IMR-90 (cell line): ENCODE measurements at regions not wholly inside any gene's neighbourhood (a gene's known extent, or its start where the extent isn't known, plus 50 kb on each side); places are given as distances from the start of the nearest gene placed in this dataset.

Experiments used
- ATAC-seq: fragments of 200-7000 bp; cut with Tn5 transposase; 2 replicates; pipeline ENCODE4 v1.9.1; 2020; ENCODE audit warnings: low read depth, mild to moderate bottlenecking, moderate library complexity
- BruUV-seq: library from RNA; stranded (reverse); fragments of 400-500 nt; replicated peaks from 2 replicates; lab custom pipeline; 2021; lab: Mats Ljungman, UMichigan
- CTCF ChIA-PET: fragments of 300-600 bp; formaldehyde crosslinking; extraction: SDS; loops from one replicate; lab custom pipeline; 2021; ENCODE audit warnings: antibody characterized with exemption; lab: Yijun Ruan, JAX
- POLR2A ChIA-PET: fragments of 300-600 bp; sonication (Branson Sonifier 250); formaldehyde crosslinking; loops from one replicate; lab custom pipeline; 2022; ENCODE audit warnings: antibody characterized with exemption; ENCODE audit not compliant: unreplicated experiment; lab: Charles Lee
- DNase-seq: peaks from one replicate; pipeline ENCODE4 v3.0.0; 2013
- H2AFZ ChIP-seq: replicated peaks from 2 replicates; pipeline ENCODE3; 2013; ENCODE audit warnings: low read length, mild to moderate bottlenecking; ENCODE audit not compliant: poor library complexity
- H2AK5ac ChIP-seq: 2 replicates; pipeline ENCODE4 v1.6.1; 2013; ENCODE audit warnings: low read depth, low read length, inconsistent platforms
- H2AK9ac ChIP-seq: replicated peaks from 2 replicates; pipeline ENCODE3; 2013; ENCODE audit warnings: mild to moderate bottlenecking, low read depth, low read length, moderate library complexity; ENCODE audit not compliant: poor library complexity
- H2BK120ac ChIP-seq: 2 replicates; pipeline ENCODE4 v1.6.1; 2013; ENCODE audit warnings: low read depth, low read length, inconsistent platforms
- H2BK15ac ChIP-seq: 3 replicates; pipeline ENCODE4 v1.6.1; 2013; ENCODE audit warnings: low read depth, low read length, inconsistent platforms
- H2BK20ac ChIP-seq: 2 replicates; pipeline ENCODE4 v1.6.1; 2013; ENCODE audit warnings: low read depth, mild to moderate bottlenecking, inconsistent platforms, low read length, moderate library complexity
- H2BK5ac ChIP-seq: 2 replicates; pipeline ENCODE4 v1.6.1; 2013; ENCODE audit warnings: mild to moderate bottlenecking, low read depth, low read length, inconsistent platforms; ENCODE audit not compliant: poor library complexity, severe bottlenecking
- H3K14ac ChIP-seq: replicated peaks from 2 replicates; pipeline ENCODE4 v1.6.1; 2013; ENCODE audit warnings: low read depth, low read length, inconsistent platforms
- H3K18ac ChIP-seq: 2 replicates; pipeline ENCODE4 v1.6.1; 2013; ENCODE audit warnings: low read depth, low read length, control low read depth
- H3K23ac ChIP-seq: 2 replicates; pipeline ENCODE4 v1.6.1; 2013; ENCODE audit warnings: low read depth, low read length, inconsistent platforms
- H3K27ac ChIP-seq: 2 replicates; pipeline ENCODE4 v1.5.1; 2013; ENCODE audit warnings: mild to moderate bottlenecking, control low read depth, low read length; ENCODE audit not compliant: insufficient read depth
- H3K27me3 ChIP-seq: 2 replicates; pipeline ENCODE4 v1.6.1; 2013; ENCODE audit warnings: low read length; ENCODE audit not compliant: control insufficient read depth, insufficient read depth
- H3K36me3 ChIP-seq: 2 replicates; pipeline ENCODE4 v1.6.1; 2013; ENCODE audit warnings: low read length, mixed read lengths; ENCODE audit not compliant: control insufficient read depth, insufficient read depth
- H3K4ac ChIP-seq: 2 replicates; pipeline ENCODE4 v1.6.1; 2013; ENCODE audit warnings: low read depth, low read length, inconsistent platforms
- H3K4me1 ChIP-seq: 2 replicates; pipeline ENCODE4 v1.6.1; 2013; ENCODE audit warnings: low read length, mixed read lengths; ENCODE audit not compliant: control insufficient read depth, insufficient read depth
- H3K4me2 ChIP-seq: 2 replicates; pipeline ENCODE4 v1.6.1; 2013; ENCODE audit warnings: low read depth, mild to moderate bottlenecking, control low read depth, low read length, moderate library complexity
- H3K4me3 ChIP-seq: 2 replicates; pipeline ENCODE4 v1.5.1; 2013; ENCODE audit warnings: low read depth, mild to moderate bottlenecking, control low read depth, low read length, moderate library complexity; ENCODE audit not compliant: insufficient read depth
- H3K56ac ChIP-seq: 2 replicates; pipeline ENCODE4 v1.6.1; 2013; ENCODE audit warnings: low read length, inconsistent platforms; ENCODE audit not compliant: insufficient read depth; ENCODE audit errors: extremely low read depth
- H3K79me1 ChIP-seq, 2 experiments: 2 replicates each; pipeline ENCODE4 v1.6.1; 2013; ENCODE audit warnings: low read length in 2 of 2, inconsistent platforms in 1 of 2, low read depth in 1 of 2
- H3K9ac ChIP-seq: 2 replicates; pipeline ENCODE4 v1.6.1; 2013; ENCODE audit warnings: low read depth, low read length, control low read depth
- H3K9me1 ChIP-seq: 2 replicates; pipeline ENCODE4 v1.6.1; 2013; ENCODE audit warnings: low read length, inconsistent platforms; ENCODE audit not compliant: insufficient read depth
- H3K9me3 ChIP-seq: 2 replicates; pipeline ENCODE4 v1.6.1; 2013; ENCODE audit warnings: low read length; ENCODE audit not compliant: control insufficient read depth, insufficient read depth
- H4K20me1 ChIP-seq: 2 replicates; pipeline ENCODE4 v1.6.1; 2013; ENCODE audit warnings: low read length, inconsistent platforms; ENCODE audit not compliant: insufficient read depth
- H4K5ac ChIP-seq: 2 replicates; pipeline ENCODE4 v1.6.1; 2013; ENCODE audit warnings: mild to moderate bottlenecking, low read depth, low read length, control low read depth
- H4K8ac ChIP-seq, 2 experiments: 2 replicates each; pipeline ENCODE4 v1.6.1; 2013; ENCODE audit warnings: low read depth in 2 of 2, low read length in 2 of 2, control low read depth in 1 of 2, inconsistent platforms in 1 of 2
- H4K91ac ChIP-seq: 2 replicates; pipeline ENCODE4 v1.6.1; 2013; ENCODE audit warnings: low read depth, low read length, inconsistent platforms; ENCODE audit not compliant: insufficient read depth
- BHLHE40 ChIP-seq: fragments of 150-350 bp; IDR thresholded peaks from 2 replicates; pipeline ENCODE4 v1.6.1; 2016; ENCODE audit warnings: mild to moderate bottlenecking, low read depth, low read length
- CHD1 ChIP-seq: IDR thresholded peaks from 2 replicates; pipeline ENCODE4 v1.6.1; 2012; ENCODE audit warnings: low read depth, low read length, improper control_type of control experiment
- ELK1 ChIP-seq: fragments of 150-350 bp; IDR thresholded peaks from 2 replicates; pipeline ENCODE4 v1.6.1; 2016; ENCODE audit warnings: low read depth, mild to moderate bottlenecking, low read length, moderate library complexity, borderline replicate concordance
- FOS ChIP-seq: fragments of 150-350 bp; IDR thresholded peaks from 2 replicates; pipeline ENCODE4 v1.6.1; 2016; ENCODE audit warnings: low read depth, low read length
- MAFK ChIP-seq: IDR thresholded peaks from 2 replicates; pipeline ENCODE4 v1.6.1; 2012; ENCODE audit warnings: low read depth, low read length, improper control_type of control experiment
- MAZ ChIP-seq: IDR thresholded peaks from 2 replicates; pipeline ENCODE4 v1.6.1; 2012; ENCODE audit warnings: low read depth, mild to moderate bottlenecking, low read length, improper control_type of control experiment, moderate library complexity, borderline replicate concordance
- MXI1 ChIP-seq: IDR thresholded peaks from 2 replicates; pipeline ENCODE4 v1.6.1; 2012; ENCODE audit warnings: low read depth, mild to moderate bottlenecking, low read length, moderate library complexity, borderline replicate concordance
- NFE2L2 ChIP-seq: fragments of 150-350 bp; IDR thresholded peaks from 2 replicates; pipeline ENCODE4 v1.6.1; 2016; ENCODE audit warnings: low read depth, mild to moderate bottlenecking, low read length
- POLR2A ChIP-seq: IDR thresholded peaks from 2 replicates; pipeline ENCODE4 v1.6.1; 2012; ENCODE audit warnings: mild to moderate bottlenecking, low read depth, low read length
- RCOR1 ChIP-seq: IDR thresholded peaks from 2 replicates; pipeline ENCODE4 v1.6.1; 2012; ENCODE audit warnings: mild to moderate bottlenecking, low read length, improper control_type of control experiment; ENCODE audit not compliant: insufficient replicate concordance
- RFX5 ChIP-seq: IDR thresholded peaks from 2 replicates; pipeline ENCODE4 v1.8.0; 2012; ENCODE audit warnings: low read depth, mild to moderate bottlenecking, low read length, moderate library complexity
- SMC3 ChIP-seq: fragments of 150-350 bp; IDR thresholded peaks from 2 replicates; pipeline ENCODE4 v1.6.1; 2016; ENCODE audit warnings: low read depth, mild to moderate bottlenecking, antibody characterized with exemption, low read length, moderate library complexity
- WGBS, 2 experiments: methylation state at CpG; one replicate each; pipeline versions ENCODE4 v1.1.5 to v1.1.7; 2013; ENCODE audit warnings: missing lambda C conversion rate in 2 of 2; ENCODE audit not compliant: insufficient read length in 1 of 2; ENCODE audit errors: extremely low coverage in 2 of 2; 5-methylcytosine and 5-hydroxymethylcytosine counted together
- dilution Hi-C: fragments of 300-500 bp; cut with HindIII; formaldehyde crosslinking; loops from one replicate; pipeline ENCODE4 v1.14.3; 2018; ENCODE audit warnings: low sequenced_read_pairs; ENCODE audit not compliant: unreplicated experiment
- in situ Hi-C: fragments of 300-500 bp; cut with MboI; formaldehyde crosslinking; loops from 3 replicates; pipeline ENCODE4 v1.14.3; 2019; ENCODE audit warnings: low sequenced_read_pairs, inconsistent platforms, mixed read lengths
- intact Hi-C: fragments of 100-400 bp; cut with micrococcal nuclease; formaldehyde crosslinking; loops from 2 replicates; pipeline ENCODE4 v1.10.0; 2022
- TF ChIP-seq, protein P1 (sequence below): conservative IDR thresholded peaks from 2 replicates; pipeline ENCODE4 v1.5.1; 2012; ENCODE audit warnings: mild to moderate bottlenecking, low read depth, low read length, improper control_type of control experiment
- TF ChIP-seq, protein P2 (sequence below): fragments of 150-350 bp; IDR thresholded peaks from 2 replicates; pipeline ENCODE4 v1.6.1; 2017; ENCODE audit warnings: mild to moderate bottlenecking, antibody characterized with exemption, low read length, low read depth

DNA sequence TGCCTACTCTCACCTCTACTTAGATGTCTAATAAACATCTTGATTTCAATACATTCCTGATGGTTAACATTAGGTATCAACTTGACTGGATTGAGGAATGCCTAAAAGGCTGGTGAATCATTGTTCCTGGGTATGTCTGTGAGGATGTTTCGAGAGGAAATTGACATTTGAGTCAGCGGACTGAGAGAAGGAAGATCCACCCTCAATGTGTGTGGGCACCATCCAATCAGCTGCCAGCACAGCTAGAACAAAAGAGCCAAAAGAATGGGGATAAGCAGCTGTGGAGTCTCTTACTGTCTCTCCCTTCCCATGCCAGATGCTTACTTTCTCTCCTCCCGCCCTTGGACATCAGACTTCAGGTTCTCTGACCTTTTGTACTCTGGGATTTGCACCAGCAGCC, 128.6 kb upstream of the HS3ST5 start:
- Histone ChIP-seq H3K4ac (no peak overlapping the region), H2AFZ (no peak overlapping the region), H2BK5ac (no peak overlapping the region), H3K27me3 (no peaks in the 10 kb centered on the region), H4K8ac (no peak overlapping the region), H3K9ac (no peak overlapping the region), H3K14ac (no peak overlapping the region), H3K4me1 (no peaks in the 10 kb centered on the region), H3K9me3 (no peaks in the 10 kb centered on the region), H3K4me2 (no peak overlapping the region), H3K9me1 (no peaks in the 10 kb centered on the region), H3K79me1 (no peaks in the 10 kb centered on the region), H2AK9ac (no peak overlapping the region), H4K5ac (no peak overlapping the region), H3K36me3 (no peaks in the 10 kb centered on the region), H3K18ac (no peak overlapping the region), H2AK5ac (no peak overlapping the region), H3K27ac (no peak overlapping the region), H2BK15ac (no peak overlapping the region), H2BK120ac (no peak overlapping the region), H4K91ac (no peak overlapping the region), H2BK20ac (no peak overlapping the region), H3K56ac (no peak overlapping the region), H4K20me1 (no peaks in the 10 kb centered on the region), H3K23ac (no peak overlapping the region), H3K4me3 (no peak overlapping the region)
- CTCF ChIA-PET = no interaction called here
- in situ Hi-C loops = no loop called here
- POLR2A ChIA-PET = no interaction called here
- BruUV-seq = no TSS peak
- DNase-seq (no peak), ATAC-seq (no peak)
- intact Hi-C loops = no loop called here
- TF ChIP-seq MAFK (no peak), RFX5 (no peak), SMC3 (no peak), BHLHE40 (no peak), MAZ (no peak), MXI1 (no peak), FOS (no peak), NFE2L2 (no peak), CHD1 (no peak), RCOR1 (no peak), ELK1 (no peak), POLR2A (no peak)
- TF ChIP-seq, protein P1, sequence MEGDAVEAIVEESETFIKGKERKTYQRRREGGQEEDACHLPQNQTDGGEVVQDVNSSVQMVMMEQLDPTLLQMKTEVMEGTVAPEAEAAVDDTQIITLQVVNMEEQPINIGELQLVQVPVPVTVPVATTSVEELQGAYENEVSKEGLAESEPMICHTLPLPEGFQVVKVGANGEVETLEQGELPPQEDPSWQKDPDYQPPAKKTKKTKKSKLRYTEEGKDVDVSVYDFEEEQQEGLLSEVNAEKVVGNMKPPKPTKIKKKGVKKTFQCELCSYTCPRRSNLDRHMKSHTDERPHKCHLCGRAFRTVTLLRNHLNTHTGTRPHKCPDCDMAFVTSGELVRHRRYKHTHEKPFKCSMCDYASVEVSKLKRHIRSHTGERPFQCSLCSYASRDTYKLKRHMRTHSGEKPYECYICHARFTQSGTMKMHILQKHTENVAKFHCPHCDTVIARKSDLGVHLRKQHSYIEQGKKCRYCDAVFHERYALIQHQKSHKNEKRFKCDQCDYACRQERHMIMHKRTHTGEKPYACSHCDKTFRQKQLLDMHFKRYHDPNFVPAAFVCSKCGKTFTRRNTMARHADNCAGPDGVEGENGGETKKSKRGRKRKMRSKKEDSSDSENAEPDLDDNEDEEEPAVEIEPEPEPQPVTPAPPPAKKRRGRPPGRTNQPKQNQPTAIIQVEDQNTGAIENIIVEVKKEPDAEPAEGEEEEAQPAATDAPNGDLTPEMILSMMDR = no peak
- TF ChIP-seq, protein P2, sequence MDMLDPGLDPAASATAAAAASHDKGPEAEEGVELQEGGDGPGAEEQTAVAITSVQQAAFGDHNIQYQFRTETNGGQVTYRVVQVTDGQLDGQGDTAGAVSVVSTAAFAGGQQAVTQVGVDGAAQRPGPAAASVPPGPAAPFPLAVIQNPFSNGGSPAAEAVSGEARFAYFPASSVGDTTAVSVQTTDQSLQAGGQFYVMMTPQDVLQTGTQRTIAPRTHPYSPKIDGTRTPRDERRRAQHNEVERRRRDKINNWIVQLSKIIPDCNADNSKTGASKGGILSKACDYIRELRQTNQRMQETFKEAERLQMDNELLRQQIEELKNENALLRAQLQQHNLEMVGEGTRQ = no peak
- WGBS, 2 experiments = 33% methylated on average over 2 of the region's 3 CpGs; no CpG with 5 or more reads in 1 of the 2 experiments
- dilution Hi-C loops = no loop called here
